ENCODE measurements at regions not wholly inside any gene's neighbourhood (a gene's known extent, or its start where the extent isn't known, plus 50 kb on each side); places are given as distances from the start of the nearest gene placed in this dataset.

DNA sequence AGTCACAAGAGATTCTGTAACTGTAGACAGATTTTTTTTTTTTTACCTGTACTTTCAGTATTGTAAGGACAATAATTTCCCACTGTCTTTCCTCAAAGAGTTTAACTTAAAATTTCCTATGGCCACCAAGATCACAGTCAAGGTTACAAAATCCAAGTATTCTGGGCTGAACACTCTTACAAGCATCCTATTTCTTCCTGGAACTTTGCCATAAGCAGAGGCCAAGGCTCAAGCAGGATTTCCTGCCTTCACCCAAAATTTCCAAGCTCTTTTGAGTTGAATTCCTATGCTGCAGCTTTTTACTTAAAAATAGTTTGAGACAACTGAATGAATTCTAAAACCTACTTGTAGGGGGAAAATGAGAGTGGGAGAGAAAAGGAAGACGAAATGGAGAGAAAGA, 299.4 kb downstream of the ZNF516 start:
- no peak for DNase-seq (ENCODE audit: low read depth)

DNA sequence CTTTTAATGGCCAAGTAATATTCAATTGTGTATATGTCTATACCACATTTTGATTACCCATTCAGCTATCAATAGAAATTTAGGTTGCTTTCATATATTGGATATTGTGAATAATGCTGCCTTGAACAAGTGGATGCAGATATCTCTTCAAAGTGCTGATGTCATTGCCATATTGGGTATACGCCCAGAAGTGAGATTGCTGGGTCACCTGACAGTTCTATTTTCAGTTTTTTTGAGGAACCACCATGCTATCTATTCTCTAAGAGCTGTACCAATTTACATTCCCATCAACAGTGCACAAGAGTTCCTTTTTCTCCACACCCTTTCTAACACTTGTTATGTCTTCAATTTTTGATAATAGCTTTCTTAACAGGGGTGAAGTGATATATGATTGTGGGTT, 306.9 kb downstream of the ZNF516 start:
- no peak for DNase-seq (ENCODE audit: low read depth)

DNA sequence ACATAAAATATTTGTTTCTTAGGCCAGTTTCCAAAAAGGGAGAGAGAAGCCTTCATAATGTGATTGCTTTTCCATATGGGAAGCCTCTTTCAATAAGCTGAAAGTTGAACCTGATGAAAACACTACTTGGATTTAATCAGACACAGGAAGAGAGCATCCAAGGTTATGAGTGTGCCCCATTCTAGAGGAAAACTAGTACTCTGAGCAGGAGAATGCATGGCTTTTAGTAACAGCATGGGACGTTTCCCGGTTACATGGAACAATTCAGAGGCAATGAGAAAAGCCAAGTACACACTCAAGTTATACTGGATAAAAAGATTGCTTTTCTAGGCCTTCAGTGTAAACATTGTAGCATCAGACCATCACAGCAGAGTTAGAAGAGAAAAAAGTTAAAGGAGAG, 315.8 kb downstream of the ZNF516 start:
- no peak for DNase-seq (ENCODE audit: low read depth)

DNA sequence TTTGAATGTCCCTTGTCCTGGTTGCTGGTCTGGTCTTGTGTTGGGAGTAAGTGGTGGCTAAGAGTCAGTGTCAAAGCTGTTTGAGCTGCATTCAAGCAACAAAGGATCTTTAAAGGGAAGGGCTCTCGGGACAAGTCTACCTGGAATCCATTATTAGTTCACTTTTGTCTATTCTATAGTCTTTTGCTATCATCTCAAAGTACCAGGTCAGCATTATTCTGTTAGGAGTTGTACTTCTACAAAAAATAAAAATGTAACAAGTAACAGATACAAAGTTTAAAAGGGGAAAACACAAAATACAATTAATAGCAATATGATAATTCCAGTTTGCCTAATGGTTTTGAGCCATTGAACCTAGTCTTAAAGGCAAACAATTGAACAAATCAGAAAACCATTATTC, 317.9 kb downstream of the ZNF516 start:
- DNase-seq (ENCODE audit: low read depth): no peak

DNA sequence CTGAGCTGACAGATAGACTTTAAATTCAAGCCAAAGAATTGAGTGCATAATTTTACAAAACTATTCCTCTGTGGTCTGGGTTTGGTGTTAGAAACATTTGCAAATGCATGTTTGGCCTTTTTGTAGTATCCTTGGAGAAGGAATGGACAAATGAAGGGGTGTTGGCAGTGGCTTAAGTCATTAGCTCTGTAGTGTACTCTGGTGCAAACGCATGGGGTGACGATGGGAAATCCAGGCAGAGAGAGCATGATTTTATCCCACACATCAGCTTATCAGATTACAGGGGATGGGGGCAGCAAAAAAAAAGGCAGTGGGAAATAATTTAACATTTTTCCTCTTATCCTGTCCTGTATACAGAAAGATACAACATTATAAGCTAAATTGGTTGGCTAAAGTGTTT, 320.6 kb downstream of the ZNF516 start:
- no peak for DNase-seq (ENCODE audit: low read depth)

DNA sequence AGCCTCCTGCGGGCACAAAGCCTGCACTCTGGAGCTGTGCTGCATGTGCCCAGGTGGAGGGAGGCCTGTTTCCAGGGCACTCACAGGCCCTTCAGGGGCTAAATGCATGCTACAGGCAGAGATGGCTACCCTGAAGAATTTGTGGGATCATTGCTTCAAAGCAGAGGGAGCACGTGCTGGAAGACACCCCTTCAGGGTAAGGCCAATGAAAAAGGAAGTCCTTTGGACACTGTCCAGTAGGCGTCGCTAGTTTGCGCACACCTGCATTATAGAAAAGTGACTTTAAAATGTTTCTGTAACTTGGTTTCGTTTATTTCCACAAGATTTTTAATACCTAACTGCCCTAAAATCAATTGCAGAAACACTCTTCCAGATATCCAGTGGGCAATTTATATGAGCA, 325.3 kb downstream of the ZNF516 start:
- DNase-seq (ENCODE audit: low read depth): no peak

DNA sequence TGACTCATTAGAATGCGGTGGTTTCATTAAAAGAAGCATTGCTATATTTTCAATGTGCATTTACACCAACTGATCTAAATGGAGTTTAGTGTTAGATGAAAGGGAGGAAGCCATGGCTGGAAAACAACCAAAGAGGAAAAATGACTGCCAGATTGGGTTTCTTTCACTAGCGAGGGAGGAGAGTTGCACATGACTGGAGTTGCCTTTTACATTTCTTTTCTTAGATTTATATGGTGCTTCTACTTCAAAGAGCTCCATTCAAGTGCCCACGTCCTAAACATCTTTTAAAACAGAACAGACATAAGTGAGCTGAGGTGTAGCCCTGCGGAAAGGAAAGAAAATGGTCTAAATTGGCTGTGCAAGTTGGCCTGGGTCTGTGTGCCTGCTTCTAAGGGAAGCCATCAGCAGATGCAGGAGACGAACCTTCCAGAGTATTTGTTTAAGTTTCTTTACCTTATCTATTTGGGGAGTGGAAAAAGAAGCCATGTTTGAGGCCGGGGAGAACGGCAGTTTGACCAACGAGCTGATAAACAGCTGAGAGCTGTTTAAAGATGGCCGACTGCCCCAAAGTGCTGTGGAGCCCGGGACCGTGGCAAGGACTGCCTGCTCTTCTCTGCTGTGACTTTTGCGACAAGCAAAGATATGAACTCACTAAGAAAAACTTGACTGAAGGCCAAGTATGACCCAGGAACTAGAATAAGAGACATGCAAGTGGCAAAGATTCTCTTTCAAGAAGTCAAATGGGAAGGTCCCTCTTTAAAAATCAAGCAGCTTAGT, 327.0 kb downstream of the ZNF516 start:
- no peak for DNase-seq (ENCODE audit: low read depth)

DNA sequence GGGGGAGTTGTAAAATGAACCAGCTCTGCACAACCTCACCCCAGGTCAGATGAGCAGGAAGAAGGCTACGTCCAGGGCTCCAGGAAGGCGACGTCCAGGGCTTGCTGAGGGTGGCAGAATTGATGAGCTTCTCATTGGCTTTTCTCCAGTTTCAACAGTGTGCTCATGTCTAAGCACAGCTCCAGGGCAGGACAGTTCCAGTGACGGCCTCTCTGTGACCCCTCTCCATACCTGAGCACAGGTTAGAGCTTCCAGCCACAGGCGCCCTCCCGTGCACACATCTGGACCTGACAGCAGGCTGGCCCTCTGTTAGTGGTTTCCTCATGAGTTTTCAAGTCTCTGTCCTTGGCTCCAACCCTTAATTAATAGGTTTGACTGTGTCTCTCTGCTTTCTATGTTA, 327.6 kb downstream of the ZNF516 start:
- DNase-seq (ENCODE audit: low read depth): no peak

DNA sequence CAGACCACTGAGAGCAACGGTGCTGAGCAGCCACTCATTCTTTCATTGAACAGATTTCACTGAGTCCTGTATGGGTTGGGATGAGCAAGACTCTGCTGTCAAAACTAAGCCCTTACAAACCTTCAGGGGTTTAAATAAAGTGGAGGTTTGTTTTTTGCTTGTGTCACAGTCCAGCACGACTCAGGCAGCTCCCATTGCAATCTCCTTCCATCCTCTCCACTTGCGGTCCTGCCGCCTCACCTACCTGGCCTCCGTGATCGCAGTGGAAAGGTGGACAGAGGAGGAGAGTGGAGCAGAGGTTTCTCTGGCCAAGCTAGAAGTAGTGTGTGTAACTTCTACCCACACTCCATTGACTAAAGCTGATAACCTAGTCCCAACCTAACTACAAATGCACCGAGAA, 332.2 kb downstream of the ZNF516 start:
- DNase-seq (ENCODE audit: low read depth): no peak

DNA sequence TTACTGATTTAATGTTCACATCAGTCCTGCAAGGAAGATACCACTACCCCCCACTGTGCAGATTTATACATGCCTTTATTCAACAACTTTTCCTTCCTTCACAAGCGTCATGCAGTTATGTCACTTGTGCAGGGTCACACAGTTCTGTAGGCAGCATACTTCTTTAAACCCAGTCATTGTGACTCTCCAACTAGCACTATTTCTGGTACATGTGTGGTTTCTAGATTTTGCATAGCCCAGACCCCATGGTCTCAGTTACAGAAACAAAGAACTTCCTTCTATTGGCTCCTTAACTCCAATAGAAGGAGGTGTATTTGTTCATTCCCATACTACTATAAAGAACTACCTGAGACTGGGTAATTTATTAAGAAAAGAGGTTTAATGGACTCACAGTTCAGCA, 333.1 kb downstream of the ZNF516 start:
- no peak for DNase-seq (ENCODE audit: low read depth)

DNA sequence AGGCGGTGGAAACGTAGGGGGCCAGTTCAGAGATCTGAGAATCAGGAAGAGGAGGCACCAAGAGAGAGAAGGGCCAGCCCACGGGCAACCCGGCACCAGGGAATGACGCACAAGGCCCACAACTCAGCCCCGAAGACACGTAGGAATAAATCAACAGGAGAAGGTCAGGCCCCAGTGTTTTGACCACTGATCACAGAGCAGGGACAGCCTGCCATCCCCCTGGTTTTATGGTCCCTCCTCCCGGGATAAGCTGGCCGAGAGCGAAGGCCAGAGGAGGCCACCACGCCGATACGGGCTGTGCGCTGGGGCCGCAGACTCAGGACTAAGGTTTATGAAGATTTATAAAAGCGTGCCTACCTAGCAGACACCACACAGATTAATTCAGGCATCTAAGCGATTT, 341.4 kb downstream of the ZNF516 start:
- DNase-seq (ENCODE audit: low read depth): no peak

DNA sequence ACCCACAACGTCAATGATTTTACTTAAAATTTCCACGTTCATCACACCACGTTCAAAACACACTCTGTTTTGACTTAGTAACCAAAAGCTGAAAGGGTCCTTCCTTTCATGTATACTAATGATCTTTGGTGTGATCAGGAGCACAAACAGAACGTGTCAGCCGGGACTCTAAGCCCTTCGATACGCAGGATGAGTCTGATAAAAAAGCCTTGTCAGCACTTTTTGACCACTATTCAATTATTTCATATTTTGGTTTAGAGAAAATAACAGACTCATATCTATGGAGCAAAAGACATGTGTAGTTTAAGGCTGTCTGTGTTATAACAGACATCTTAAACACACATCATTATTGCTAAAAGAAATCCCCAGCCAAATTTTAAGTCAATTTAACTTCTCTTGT, 345.3 kb downstream of the ZNF516 start:
- no peak for DNase-seq (ENCODE audit: low read depth)

DNA sequence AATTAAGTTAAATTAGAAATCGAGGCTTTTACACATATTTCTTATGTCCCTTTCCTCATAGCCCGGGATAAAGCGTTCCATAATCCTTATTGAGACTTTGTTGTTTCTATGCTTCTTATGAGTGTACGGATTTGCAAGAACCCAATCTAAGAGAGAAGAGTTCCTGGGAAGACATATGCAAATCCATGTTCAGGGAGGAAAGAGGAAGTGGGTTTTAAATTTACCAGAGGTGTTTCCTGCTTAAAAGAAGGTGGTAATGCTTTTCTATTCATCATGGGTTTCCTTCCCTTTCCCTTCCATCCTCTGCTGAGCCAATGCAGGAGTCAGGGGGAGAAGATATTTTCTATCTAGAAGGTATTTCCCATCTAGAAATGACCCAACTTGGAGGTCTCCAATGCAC, 345.8 kb downstream of the ZNF516 start:
- no peak for DNase-seq (ENCODE audit: low read depth)

DNA sequence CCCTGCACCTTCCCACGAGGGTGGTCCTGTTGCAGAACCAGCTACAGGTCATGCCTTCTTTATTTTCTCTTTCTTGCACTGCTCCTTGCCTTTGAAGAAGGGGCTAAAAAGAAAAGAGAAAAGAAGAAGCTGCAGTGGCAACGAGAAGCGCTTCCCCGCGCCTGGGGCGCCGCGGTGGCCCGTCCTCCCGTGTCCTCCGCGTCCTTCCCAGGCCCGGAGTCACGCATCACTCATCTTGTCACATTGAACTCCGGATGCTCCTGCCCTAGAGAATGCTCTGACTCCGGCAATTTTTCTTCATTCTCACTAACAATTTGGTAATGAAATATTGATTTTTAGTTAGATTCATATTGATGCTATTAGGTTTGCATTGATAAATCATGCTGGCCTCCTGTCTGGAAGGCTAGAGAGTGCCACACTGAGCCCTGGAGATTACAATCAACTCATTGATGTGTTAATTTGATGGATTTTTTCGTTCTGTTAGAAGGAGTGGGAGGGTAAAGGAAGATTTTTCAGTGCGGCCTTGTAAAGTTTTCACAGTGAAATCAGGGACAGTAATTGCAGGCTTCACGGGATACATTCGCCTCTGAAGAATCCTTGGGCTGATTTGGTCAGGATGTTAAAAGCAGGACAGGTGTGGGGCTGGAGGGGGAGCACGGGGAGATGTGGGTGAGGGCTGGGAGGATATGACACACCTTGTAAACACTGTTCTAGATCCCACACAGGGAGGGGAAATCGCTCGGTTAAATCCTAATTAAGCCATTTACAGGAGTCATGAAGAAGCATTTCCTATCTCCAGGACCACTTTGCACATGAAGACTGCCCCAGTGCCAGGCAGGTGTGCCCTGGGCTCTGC, 349.3 kb downstream of the ZNF516 start:
- no peak for DNase-seq (ENCODE audit: low read depth)

DNA sequence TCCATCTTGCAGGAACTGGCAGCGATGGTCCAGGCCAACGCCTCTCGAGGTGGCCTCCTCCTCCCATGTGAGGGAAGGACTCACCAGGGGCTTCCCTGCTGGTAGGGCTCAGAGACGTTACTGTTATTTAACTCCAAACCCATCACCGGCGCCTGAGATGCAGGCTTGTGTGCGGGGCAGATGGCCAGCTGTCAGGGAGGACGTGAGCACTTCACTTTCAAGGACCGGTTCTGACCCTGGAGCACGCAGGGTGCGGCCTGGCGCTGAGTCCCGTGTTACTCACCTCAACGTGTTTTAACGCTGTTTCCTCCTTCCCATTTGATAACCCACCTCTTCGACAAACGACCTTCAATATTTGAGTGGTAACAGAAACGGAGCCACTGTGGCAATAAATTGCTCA, 350.2 kb downstream of the ZNF516 start:
- no peak for DNase-seq (ENCODE audit: low read depth)

DNA sequence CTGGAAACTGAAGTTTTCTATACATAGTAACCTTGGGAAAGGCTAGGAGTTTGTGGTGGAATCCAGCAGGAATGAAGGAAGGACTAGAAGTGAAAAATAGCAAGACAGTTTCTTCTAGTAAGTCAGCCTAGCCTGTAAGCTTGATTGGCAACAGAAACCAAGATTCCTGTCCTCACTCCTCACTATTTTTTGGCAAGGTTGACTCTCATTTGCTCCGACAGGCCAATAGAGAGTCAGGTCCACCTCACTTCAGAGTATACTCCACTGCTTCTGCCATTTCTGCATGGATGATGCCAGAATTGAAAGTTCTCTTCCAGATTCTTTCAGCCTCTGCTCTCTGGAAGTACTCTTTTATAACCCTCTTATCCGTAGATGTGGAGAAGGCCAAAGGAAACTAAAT, 352.4 kb downstream of the ZNF516 start:
- DNase-seq (ENCODE audit: low read depth): no peak

DNA sequence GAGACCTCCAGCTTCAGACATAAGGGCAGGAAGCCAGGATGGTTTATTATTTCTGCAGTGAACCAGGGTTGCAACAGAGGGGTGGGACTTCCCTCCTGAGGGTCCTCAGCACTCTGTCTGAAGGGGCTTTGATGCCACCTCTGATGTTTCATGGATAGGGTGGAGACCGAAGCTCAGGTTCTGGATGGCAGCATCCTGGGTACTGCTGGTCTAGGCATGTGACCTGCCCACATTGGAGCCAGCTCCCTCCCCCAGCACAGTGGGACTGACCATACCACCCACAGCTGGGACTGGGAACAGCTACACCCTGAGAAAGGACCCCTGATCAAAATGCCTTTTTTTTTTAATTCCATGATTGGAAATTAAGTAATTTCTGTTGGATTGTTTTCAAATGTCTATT, 355.2 kb downstream of the ZNF516 start:
- DNase-seq (ENCODE audit: low read depth): no peak

DNA sequence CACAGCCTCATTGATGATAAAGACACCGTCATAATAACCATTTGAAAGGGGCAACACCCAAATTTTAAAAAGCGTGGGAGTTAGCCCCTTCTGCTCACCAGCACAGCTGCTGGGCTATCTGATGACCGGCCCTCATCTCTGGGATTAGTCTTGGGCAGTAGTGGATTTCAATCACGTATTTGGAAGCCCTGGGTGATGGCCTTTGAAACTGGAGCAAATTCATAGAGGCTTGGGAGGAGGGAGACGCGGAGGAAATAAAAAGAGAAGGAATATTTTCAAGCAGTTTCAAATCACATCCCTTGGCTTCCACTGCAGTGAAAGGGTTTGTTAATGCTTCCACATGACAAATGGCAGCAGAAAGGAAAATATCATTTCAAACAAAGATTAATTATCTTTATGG, 357.8 kb downstream of the ZNF516 start:
- no peak for DNase-seq (ENCODE audit: low read depth)

DNA sequence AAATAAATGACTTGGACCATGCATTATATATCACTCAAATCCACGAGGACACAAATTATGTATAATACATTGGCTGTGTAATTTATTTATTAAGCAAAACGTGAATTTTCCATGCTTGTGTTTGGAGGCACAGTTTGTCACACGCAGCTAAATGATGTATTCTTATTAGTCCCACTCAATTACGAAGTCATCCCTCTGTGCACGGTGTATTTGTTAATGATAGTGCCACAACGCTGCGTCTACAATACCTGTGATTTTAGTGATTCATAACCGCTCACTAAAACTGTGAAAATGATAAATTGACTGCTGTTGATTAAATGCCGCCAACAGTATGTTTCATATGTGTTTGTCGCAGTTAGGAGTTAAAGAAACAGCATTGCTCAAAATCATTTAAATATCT, 358.3 kb downstream of the ZNF516 start:
- no peak for DNase-seq (ENCODE audit: low read depth)

DNA sequence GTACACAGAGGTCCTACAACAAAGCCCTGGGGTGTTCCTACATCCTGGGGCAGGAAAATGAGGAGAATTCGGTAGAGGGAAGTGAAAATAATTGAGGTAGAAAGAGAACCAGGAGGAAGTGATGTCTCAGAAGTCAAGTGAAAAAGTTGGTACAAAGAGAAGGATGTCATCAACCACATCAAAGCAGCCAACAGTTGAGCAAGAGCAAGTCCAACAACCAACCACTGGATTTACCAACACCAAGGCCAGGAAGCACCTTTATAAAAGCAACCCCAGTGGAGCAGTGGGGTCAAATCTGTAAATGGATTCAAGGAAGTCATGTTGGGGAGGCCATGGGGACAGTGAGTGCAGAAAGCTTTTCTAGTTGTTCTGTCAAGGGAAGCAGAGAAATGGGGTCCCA, 360.4 kb downstream of the ZNF516 start:
- DNase-seq (ENCODE audit: low read depth): no peak

DNA sequence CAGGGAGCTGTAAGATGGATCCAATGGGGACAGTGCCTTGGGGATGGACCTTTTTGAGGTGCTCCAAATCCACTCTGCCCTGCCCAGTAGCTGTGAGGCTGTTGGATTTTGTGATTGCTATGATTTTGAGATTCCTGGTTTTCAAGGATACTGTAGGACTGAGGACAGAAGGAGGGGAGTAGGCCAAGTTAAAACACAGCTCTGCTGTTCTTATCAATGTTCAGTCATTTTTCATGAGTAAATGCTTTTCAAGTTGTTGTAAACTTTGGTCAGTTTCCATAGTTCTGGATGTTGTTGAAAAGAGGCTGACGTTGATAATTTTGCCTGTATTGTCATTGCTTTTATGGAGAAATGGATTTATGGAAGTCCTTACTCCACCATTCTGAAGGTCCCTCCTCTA, 361.2 kb downstream of the ZNF516 start:
- no peak for DNase-seq (ENCODE audit: low read depth)

DNA sequence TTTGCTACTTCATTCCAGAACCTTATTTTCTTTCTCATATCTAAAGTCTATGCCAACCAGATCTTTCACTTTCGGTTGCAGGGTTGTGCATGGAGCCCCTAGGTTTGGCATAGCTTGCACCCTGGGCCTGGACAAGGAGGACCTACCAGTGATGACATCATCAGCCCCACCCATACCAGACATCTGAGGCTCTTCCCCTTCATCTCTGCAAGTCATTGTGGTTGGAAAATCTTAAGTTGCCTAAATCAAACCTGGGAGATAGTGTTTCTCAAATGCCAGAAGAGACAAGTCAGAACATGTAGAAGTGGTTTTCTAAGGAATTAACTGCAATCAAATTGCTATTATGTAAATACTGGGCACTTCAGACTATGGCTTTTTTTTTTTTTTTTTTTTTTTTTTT, 363.3 kb downstream of the ZNF516 start:
- DNase-seq (ENCODE audit: low read depth): peak; percentile 15

DNA sequence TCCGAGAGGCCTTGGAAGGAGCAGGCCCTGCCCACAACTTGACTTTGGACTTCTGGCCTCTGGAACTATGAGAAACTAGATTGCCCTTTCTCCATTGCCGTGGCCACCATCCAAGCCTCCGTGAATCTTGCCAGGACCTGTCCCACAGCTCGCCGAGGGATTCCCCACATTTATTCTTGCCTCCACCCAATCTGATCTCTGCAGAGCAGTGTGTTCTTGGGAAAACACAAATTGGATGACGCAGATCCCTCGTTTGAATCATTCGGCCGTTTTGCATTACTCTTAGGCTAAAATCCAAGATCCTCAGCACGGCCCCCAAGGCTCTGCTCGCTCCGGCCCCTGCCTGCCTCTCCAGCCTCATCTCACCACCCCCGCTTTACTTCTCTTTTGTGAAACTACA, 364.2 kb downstream of the ZNF516 start:
- peak; percentile 55 for DNase-seq (ENCODE audit: low read depth)

DNA sequence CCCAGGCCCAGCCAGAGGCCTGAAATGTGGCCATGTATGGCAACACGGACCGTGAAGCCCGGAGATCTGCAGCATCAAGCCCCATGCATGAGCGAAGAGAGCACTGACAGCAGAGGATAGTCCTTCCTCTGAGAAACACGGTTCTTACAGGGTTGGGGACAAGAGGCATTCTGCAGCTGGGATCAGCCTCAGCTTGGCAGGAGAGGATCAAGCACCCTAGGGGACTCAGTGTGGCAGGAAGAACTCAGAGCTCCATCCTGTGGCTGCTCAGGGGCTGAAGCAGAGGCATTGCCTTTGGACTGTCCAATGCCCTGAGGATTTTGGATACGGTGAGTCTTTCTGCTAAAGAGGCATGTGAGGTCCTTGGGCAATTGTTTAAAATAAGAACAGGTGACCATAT, 368.7 kb downstream of the ZNF516 start:
- DNase-seq (ENCODE audit: low read depth): no peak

All from stromal cell of bone marrow (primary cell).